T47D (cell line): ENCODE measurements at regions not wholly inside any gene's neighbourhood (a gene's known extent, or its start where the extent isn't known, plus 50 kb on each side); places are given as distances from the start of the nearest gene placed in this dataset.

ENCODE experiments used
- DNase-seq, 2 experiments: peaks; one replicate each; pipeline versions ENCODE4 v3.0.0 to v3.0.0-alpha.2; 2011 to 2012; ENCODE audit warnings: low read depth in 1 of 2, low spot score in 1 of 2
- JUND ChIP-seq: IDR thresholded peaks from 2 replicates; pipeline ENCODE4 v1.6.1; 2012; ENCODE audit warnings: low read depth
- in situ Hi-C: cut with HindIII; loops from 2 replicates; pipeline ENCODE4 v1.10.0; 2016; ENCODE audit warnings: low sequenced_read_pairs, low pct_unique_long_range_greater_than_20kb

GRCh38 chr3:35968043-35968622 lies 328.8 kb downstream of the ARPP21 start:
- no peak for DNase-seq
- in situ Hi-C loops: no loop called here
- TF ChIP-seq JUND: no peak

GRCh38 chr3:35969406-35969805 lies 330.1 kb downstream of the ARPP21 start:
- TF ChIP-seq JUND: no peak
- in situ Hi-C loops: no loop called here
- DNase-seq: no peak

GRCh38 chr3:35970793-35971192 lies 331.5 kb downstream of the ARPP21 start:
- in situ Hi-C loops: no loop called here
- no peak for TF ChIP-seq JUND
- DNase-seq: no peak

- no peak for DNase-seq
- TF ChIP-seq JUND: no peak
- in situ Hi-C loops: no loop called here
Observed at GRCh38 chr3:35971686-35972085, 332.4 kb downstream of the ARPP21 start.

- TF ChIP-seq JUND: no peak
- no peak for DNase-seq
- in situ Hi-C loops: no loop called here
Observed at GRCh38 chr3:35974872-35975271, 335.5 kb downstream of the ARPP21 start.

- no peak for TF ChIP-seq JUND
- no peak for DNase-seq
- in situ Hi-C loops: no loop called here
Observed at GRCh38 chr3:35986161-35986560, 346.8 kb downstream of the ARPP21 start.

GRCh38 chr3:35987386-35987785 lies 348.1 kb downstream of the ARPP21 start:
- in situ Hi-C loops: no loop called here
- DNase-seq: no peak
- TF ChIP-seq JUND: no peak

GRCh38 chr3:35992041-35992440 lies 352.7 kb downstream of the ARPP21 start:
- TF ChIP-seq JUND: no peak
- DNase-seq: no peak
- in situ Hi-C loops: no loop called here

- in situ Hi-C loops: no loop called here
- TF ChIP-seq JUND: no peak
- no peak for DNase-seq
Observed at GRCh38 chr3:36011791-36012190, 368.5 kb upstream of the STAC start.

- no peak for DNase-seq
- no peak for TF ChIP-seq JUND
- in situ Hi-C loops: no loop called here
Observed at GRCh38 chr3:36013425-36013824, 366.9 kb upstream of the STAC start.

- TF ChIP-seq JUND: no peak
- in situ Hi-C loops: no loop called here
- DNase-seq: no peak
Observed at GRCh38 chr3:36025232-36025631, 355.1 kb upstream of the STAC start.

GRCh38 chr3:36032180-36033047 lies 347.9 kb upstream of the STAC start:
- no peak for DNase-seq
- no peak for TF ChIP-seq JUND
- in situ Hi-C loops: no loop called here

GRCh38 chr3:36058404-36059030 lies 321.8 kb upstream of the STAC start:
- DNase-seq: no peak
- TF ChIP-seq JUND: no peak
- in situ Hi-C loops: no loop called here
